Ectodermal cell (in vitro differentiated cells): ENCODE measurements at regions not wholly inside any gene's neighbourhood (a gene's known extent, or its start where the extent isn't known, plus 50 kb on each side); places are given as distances from the start of the nearest gene placed in this dataset.

ENCODE experiments used
- H3K27ac ChIP-seq: 2 replicates; pipeline ENCODE4 v1.7.0; 2013; ENCODE audit warnings: mild to moderate bottlenecking, low read depth, low read length; ENCODE audit not compliant: insufficient read depth, poor library complexity, severe bottlenecking
- H3K27me3 ChIP-seq: 2 replicates; pipeline ENCODE4 v1.7.0; 2013; ENCODE audit warnings: mild to moderate bottlenecking, low read length; ENCODE audit not compliant: insufficient read depth, control insufficient read depth, poor library complexity, severe bottlenecking
- H3K36me3 ChIP-seq: one replicate; pipeline ENCODE4 v1.7.0; 2013; ENCODE audit warnings: low read length; ENCODE audit not compliant: control insufficient read depth, insufficient read depth
- H3K4me1 ChIP-seq: one replicate; pipeline ENCODE4 v1.7.0; 2013; ENCODE audit warnings: low read length; ENCODE audit not compliant: control insufficient read depth, insufficient read depth
- H3K4me3 ChIP-seq: 2 replicates; pipeline ENCODE4 v1.7.0; 2013; ENCODE audit warnings: low read depth, low read length, control low read depth; ENCODE audit not compliant: insufficient read depth
- H3K9me3 ChIP-seq: 2 replicates; pipeline ENCODE4 v1.7.0; 2013; ENCODE audit warnings: mild to moderate bottlenecking, low read length, moderate library complexity; ENCODE audit not compliant: control insufficient read depth
- WGBS, 2 experiments: methylation state at CpG; one replicate each; pipeline ENCODE4 v1.1.7; 2013; ENCODE audit warnings: missing lambda C conversion rate in 2 of 2; 5-methylcytosine and 5-hydroxymethylcytosine counted together

DNA sequence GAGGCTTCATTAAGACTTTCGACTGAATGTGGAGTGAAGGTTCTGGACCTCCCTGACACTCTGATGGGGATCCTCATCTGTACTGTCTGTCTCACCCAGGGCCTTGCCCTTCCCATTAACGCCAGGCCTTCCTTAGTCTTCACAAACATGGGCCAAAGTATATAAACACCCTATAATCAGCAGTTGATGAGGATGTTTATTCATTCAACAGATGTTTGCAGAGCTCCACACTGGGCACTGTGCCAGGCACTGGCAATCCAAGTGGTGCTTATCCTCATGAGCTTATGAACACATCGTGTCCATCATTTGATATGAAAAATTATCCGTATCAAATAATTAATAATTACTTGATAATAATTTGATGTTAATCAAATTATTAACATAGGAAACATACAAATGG is 454.4 kb downstream of the FUT8 start:
- WGBS, 2 experiments, result 82 to 91% methylated on average over 2 to 3 of the region's 4 CpGs
- Histone ChIP-seq H3K27ac (no peak overlapping the region), H3K4me3 (no peak overlapping the region), H3K27me3 (no peaks in the 10 kb centered on the region), H3K36me3 (no peaks in the 10 kb centered on the region), H3K4me1 (no peaks in the 10 kb centered on the region), H3K9me3 (no peaks in the 10 kb centered on the region)

DNA sequence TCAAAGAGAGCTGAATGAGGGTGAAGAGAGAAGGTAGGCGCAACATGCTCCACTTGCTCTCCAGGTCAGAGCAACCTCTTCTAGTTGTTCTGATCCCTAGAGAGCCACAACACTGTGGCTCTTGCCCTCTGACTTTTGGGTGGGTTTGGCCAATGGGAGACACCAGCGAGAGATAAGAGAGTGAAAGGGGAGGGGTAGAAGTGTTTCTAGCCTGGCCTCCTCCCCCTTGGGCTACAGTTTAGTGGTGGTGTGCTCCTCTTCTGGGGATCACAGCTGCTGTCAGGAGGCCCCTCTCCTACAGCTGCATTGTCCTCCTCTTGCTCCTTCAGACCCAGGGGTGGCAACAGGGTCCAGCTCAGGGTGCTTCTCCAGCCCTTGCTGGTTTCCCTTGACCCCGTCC is 454.8 kb downstream of the FUT8 start:
- 92 to 95% methylated on average over 3 of the region's 3 CpGs for WGBS, 2 experiments
- H3K27me3 ChIP-seq, result no peaks in the 10 kb centered on the region
- H3K4me3 ChIP-seq, result no peak overlapping the region
- H3K4me1 ChIP-seq, result no peaks in the 10 kb centered on the region
- H3K36me3 ChIP-seq, result no peaks in the 10 kb centered on the region
- H3K9me3 ChIP-seq, result no peaks in the 10 kb centered on the region
- H3K27ac ChIP-seq, result no peak overlapping the region

DNA sequence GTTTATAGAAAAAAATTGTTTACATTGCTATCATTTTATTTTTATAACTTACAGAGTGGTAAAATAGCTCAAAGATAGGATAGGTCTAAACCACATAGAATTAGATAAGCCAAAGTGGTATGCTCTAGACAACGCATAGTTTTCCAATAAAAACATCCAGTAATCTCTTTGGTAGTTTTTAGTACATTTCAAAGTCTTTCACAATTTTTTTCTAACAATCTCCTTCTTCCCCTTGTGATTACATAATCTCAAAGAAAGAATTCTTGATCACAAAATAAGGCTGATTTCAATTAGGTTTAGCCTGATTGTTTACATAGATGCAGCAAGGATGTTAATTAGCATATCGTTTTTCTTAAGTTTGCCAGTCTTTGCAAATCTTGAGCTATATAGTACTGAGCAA is 460.0 kb downstream of the FUT8 start:
- Histone ChIP-seq H3K4me3 (no peak overlapping the region), H3K36me3 (no peaks in the 10 kb centered on the region), H3K4me1 (no peaks in the 10 kb centered on the region), H3K27me3 (no peaks in the 10 kb centered on the region), H3K27ac (no peak overlapping the region), H3K9me3 (no peaks in the 10 kb centered on the region)
- WGBS, 2 experiments, result 87 to 100% methylated on average over 2 of the region's 2 CpGs

DNA sequence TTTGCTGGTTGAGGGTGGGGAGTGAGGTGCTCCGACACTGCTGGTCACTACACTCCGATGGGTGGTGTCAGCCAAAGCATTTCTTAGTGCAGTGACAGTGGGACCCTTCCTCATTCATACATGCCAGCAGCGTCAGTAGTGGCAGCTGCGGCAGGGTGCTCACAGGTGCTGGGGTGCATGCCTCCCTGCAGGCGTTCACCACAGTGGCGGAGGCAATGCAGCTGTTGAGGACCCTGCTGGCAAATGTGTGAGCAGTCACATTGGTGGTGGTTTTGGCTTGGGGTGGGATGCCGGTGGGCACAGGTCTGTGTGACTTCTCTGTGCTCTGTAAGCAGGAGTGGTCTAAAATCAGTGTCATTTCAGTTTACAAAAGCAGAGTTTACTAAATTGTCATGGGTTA is 464.6 kb downstream of the FUT8 start:
- no peaks in the 10 kb centered on the region for H3K4me1 ChIP-seq
- no peaks in the 10 kb centered on the region for H3K36me3 ChIP-seq
- H3K4me3 ChIP-seq, result no peak overlapping the region
- WGBS, 2 experiments, result 94% methylated on average over 7 of the region's 7 CpGs
- no peaks in the 10 kb centered on the region for H3K27me3 ChIP-seq
- no peaks in the 10 kb centered on the region for H3K9me3 ChIP-seq
- H3K27ac ChIP-seq, result no peak overlapping the region

DNA sequence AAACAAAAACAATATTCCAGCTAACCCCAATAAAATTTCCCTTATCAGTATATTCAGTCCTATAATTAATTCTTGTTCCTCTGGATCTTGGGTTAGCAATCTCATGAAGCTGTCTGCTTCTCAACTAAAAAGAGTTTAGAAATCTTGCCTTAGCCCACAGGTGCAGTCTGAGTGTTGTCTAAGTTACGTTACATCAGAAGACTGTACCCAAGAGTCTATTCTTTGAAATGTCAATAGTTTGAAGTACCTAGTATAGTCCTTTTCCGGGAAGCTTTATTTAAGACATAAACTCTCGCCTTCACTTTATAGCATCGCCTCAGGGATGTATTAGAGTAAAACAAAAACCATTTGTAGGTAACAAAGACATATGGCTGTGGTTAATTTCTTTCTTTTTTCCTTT is 465.1 kb downstream of the FUT8 start:
- Histone ChIP-seq H3K9me3 (no peaks in the 10 kb centered on the region), H3K36me3 (no peaks in the 10 kb centered on the region), H3K4me1 (no peaks in the 10 kb centered on the region), H3K27me3 (no peaks in the 10 kb centered on the region), H3K4me3 (no peak overlapping the region), H3K27ac (no peak overlapping the region)
- WGBS, 2 experiments, result 72 to 83% methylated on average over 1 to 4 of the region's 4 CpGs

DNA sequence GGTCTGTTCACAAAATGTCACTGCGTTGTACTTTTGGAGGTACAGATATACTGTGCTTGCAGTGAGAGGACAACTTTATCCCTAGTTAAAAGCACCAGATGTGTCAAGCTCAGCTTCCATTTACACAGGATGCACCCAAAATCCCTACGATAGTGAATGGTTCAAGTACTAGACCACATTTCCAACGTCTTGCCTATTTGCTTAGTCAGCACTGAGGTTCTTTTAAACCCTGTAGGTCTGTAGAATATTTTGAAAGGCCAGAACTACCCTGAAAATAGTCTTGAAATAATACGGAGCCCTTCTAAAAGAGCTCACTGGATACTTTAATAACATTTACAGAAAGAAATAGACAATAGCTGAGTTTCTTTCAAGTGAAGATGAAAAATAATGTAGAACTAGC is 466.1 kb downstream of the FUT8 start:
- H3K4me1 ChIP-seq, result no peaks in the 10 kb centered on the region
- 93 to 95% methylated on average over 3 to 4 of the region's 4 CpGs for WGBS, 2 experiments
- H3K4me3 ChIP-seq, result no peak overlapping the region
- no peaks in the 10 kb centered on the region for H3K36me3 ChIP-seq
- H3K9me3 ChIP-seq, result no peaks in the 10 kb centered on the region
- no peak overlapping the region for H3K27ac ChIP-seq
- no peaks in the 10 kb centered on the region for H3K27me3 ChIP-seq

DNA sequence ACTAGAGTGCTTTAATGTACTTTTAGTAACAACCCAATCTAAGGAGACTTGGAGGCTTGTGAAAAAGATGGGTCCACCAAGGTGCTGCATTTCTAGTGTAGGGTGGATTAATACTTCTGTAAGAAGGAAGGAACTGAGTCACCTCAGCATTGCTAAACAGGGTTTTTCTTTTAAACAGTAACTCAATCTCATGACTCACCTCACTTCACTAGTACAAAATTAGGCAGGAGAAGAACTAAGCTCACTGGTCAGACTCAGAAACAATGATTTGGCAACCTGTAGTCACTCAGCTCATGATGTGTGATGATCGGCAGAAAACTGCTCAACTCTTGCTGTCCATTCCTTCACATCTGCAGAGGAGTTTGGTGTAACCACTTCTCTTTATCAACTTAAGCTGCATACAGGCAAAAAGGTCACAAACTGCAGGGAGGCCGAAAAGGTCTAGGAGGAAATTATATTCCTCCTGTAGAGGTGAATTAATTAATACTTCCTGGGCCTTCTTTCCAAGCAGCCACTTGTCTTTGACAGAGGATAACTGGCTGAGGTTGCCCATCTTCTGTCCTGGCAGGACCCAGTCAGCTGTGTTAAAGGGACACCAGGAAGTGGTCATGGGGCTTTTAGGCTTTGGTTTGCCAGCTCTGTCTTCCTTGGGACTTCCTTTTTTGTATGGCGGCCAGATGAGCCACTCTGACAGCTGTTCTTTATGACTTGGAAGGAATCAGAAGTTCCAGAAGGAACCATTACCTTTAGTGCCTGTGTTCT is 466.9 kb downstream of the FUT8 start:
- Histone ChIP-seq H3K36me3 (no peaks in the 10 kb centered on the region), H3K4me1 (no peaks in the 10 kb centered on the region), H3K27me3 (no peaks in the 10 kb centered on the region), H3K9me3 (no peaks in the 10 kb centered on the region), H3K27ac (no peak overlapping the region), H3K4me3 (no peak overlapping the region)
- WGBS, 2 experiments, result 95 to 97% methylated on average over 3 of the region's 3 CpGs

DNA sequence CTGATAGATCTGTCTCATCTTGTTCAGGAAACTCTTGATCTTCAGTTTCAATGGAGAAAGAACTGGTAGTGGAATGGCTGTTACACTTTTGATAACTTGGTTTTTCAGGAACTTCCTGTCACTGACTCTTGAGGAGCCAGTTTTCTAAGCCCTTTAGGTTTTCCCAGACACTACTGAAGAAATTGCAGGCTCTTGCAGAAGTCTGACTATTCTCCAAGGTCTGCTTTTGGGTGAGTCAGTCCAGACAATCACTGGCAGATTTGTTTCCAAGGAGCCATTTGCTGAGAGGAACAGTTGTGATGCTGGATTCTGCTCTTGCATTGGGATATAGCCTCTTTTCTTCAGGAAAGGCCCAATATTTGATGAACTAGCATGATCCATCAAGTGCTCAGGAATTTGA is 468.0 kb downstream of the FUT8 start:
- Histone ChIP-seq H3K9me3 (no peaks in the 10 kb centered on the region), H3K4me3 (no peak overlapping the region), H3K4me1 (no peaks in the 10 kb centered on the region), H3K36me3 (no peaks in the 10 kb centered on the region), H3K27me3 (no peaks in the 10 kb centered on the region), H3K27ac (no peak overlapping the region)

DNA sequence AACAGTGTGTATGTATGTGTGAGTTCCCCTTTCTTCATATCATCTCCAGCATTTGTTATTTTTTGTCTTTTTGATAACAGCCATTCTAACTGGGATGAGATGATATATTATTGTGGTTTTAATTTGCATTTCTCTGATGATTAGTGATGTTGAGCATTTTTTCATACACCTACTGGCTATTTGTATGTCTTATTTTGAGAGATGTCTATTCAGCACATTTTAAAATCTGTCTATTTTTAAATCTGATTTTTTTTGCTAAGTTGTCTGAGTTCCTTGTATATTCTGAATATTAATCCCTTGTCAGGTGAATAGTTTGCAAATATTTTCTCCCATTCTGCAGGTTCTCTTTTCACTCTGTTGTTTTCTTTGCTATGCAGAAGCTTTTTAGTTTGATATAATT is 469.1 kb downstream of the FUT8 start:
- Histone ChIP-seq H3K27ac (no peak overlapping the region), H3K4me3 (no peak overlapping the region), H3K4me1 (no peaks in the 10 kb centered on the region), H3K36me3 (no peaks in the 10 kb centered on the region), H3K27me3 (no peaks in the 10 kb centered on the region), H3K9me3 (no peaks in the 10 kb centered on the region)

DNA sequence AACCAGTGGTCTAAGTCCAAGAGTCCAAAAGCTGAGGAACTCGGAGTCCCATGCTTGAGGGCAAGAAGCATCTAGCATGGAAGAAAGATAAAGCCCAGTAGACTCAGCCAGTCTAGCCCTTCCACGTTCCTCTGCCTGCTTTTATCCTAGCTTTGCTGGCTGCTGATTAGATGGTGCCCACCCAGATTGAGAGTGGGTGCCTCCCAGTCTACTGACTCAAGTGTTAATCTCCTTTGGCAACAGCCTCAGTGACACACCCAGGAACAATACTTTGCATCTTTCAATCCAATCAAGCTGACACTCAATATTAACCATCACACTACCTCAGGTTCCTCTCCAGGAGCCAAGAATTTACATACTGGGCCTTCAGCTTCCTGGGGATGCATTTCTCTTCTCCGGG is 476.1 kb downstream of the FUT8 start:
- WGBS, 2 experiments, result 86 to 96% methylated on average over 3 of the region's 3 CpGs
- H3K36me3 ChIP-seq, result no peaks in the 10 kb centered on the region
- no peaks in the 10 kb centered on the region for H3K4me1 ChIP-seq
- no peak overlapping the region for H3K27ac ChIP-seq
- no peak overlapping the region for H3K4me3 ChIP-seq
- H3K27me3 ChIP-seq, result no peaks in the 10 kb centered on the region
- no peaks in the 10 kb centered on the region for H3K9me3 ChIP-seq

DNA sequence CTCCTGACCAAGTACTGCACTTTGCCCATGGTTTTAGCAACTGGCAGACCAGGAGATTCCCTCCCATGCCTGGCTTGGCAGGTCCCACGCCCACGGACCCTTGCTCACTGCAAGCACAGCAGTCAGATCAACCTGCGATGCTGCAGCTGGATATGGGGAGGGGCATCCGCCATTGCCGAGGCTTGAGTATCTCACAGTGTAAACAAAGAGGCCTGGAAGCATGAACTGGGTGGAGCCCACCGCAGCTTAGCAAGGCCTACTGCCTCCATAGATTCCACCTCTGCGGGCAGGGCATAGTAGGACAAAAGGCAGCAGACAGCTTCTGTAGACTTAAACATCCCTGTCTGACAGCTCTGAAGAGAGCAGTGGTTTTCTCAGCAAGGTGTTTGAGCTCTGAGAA is 479.8 kb downstream of the FUT8 start:
- no peak overlapping the region for H3K4me3 ChIP-seq
- no peaks in the 10 kb centered on the region for H3K27me3 ChIP-seq
- WGBS, 2 experiments, result 85 to 89% methylated on average over 7 of the region's 7 CpGs

More for the DNA sequence above, 479.8 kb downstream of the FUT8 start:
- Histone ChIP-seq H3K27ac (no peak overlapping the region), H3K9me3 (no peaks in the 10 kb centered on the region), H3K36me3 (no peaks in the 10 kb centered on the region), H3K4me1 (no peaks in the 10 kb centered on the region)
